GM19455 (cell line): ENCODE measurements at regions not wholly inside any gene's neighbourhood (a gene's known extent, or its start where the extent isn't known, plus 50 kb on each side); places are given as distances from the start of the nearest gene placed in this dataset.

ENCODE experiments used
- ATAC-seq: cut with Tn5 transposase; IDR thresholded peaks from one replicate; pipeline ENCODE4 v1.9.1; 2021; ENCODE audit not compliant: unreplicated experiment

DNA sequence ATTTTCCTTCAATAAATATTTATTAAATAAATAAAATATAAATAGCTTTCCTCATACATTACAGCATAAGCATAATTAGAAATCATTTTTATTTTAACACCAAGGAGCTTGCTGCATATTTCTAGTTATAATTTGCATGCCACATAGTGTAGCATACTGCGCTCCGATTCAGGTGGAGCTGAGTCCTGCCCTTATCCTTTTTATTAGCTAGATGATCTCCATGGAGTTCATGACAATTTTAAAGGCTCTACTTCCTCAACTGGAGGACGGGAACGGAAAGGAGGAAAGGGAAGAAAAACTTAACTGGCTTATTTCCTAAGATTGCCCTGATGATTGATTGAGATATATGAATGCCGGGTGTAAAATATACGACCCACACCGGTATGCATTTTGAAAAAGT, 385.2 kb downstream of the PLK2 start:
- ATAC-seq, result no peak

DNA sequence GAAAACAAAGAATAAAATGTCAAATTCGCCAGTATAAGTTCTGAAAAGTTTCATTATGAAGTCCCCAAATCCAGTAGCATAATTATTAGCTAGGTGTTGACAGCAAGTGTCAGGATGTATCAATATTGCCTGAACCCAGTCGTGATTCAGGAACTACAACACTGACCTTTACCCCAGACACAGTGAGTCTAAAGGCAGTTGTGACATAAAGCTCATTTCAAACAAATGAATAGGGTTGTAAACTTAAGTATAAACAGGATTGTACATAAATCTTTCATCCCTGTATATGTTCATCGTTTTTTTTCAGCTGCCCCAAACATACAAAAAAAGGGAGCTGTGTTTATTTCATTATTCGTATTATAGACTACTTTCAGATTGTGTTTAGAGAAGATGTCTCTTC, 385.7 kb downstream of the PLK2 start:
- no peak for ATAC-seq

- ATAC-seq, result no peak
These were observed 386.6 kb downstream of the PLK2 start for GRCh38 chr5:58073243-58073642.

GRCh38 chr5:58072300-58072965, 387.5 kb downstream of the PLK2 start:
- ATAC-seq, result no peak

DNA sequence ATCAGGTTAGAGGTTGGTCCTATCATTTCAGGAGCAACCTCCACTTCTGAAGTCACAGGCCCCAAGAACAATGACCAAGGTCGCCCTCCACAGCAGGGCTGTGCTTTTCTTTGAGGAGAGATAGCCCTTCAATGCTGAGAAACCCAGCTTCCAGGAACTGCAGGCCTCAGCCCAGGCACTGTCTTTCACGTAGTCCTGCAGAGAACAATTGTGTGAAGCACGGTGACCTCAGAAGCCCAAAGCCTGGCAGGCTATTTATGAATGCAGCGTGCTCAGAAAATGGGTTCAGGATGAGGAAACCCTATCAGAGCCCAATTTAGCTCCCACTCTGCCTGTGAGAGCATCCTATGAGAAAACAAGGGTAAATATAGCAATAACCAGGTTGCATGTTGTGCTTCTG, 388.3 kb downstream of the PLK2 start:
- no peak for ATAC-seq

GRCh38 chr5:58069846-58070245, 390.0 kb downstream of the PLK2 start:
- ATAC-seq, result no peak

DNA sequence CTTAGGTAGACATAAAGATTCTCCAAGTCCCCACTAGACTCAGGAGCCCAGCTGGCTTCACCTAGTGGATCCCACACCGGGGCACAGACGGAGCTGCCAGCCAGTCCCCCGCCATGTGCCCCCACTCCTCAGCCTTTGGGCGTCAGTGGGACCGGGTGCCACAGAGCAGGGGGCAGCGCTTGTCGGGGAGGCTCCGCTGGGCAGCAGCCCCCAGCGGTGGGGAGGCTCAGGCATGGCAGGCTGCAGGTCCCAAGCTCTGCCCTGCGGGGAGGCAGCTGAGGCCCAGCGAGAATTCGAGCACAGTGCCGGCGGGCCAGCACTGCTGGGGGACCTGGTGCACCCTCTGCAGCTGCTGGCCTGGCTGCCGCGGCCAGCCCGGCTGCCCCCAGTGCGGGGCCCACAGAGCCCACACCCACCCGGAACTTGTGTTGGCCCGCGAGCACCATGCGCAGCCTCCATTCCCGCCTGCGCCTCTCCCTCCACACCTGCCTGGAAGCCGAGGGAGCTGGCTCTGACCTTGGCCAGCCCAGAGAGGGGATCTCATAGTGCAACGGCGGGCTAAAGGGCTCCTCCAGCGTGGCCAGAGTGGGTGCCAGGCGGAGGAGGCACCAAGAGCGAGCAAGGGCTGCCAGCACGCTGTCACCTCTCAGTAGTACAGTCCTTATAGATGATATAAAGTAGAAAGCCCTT, 390.7 kb downstream of the PLK2 start:
- no peak for ATAC-seq

DNA sequence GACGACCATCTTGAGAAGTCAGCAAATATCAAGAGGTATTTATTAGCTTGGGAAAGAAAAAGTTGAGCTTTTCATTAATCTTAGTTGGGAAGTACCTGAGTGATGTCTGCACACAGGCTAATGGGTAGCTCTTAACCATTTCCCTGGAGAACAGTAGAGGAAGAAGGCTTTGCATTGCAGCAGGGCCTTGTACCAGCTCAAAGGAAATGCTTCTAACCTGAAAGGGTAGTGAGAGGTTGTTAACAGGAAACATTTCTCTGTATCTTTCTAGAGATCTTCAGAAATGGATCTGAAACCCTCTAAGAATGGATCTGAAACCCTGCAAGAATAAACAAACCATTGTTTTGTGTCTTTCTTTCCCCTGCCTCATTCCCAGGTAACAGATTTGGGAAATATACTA, 393.3 kb downstream of the PLK2 start:
- ATAC-seq, result no peak

- no peak for ATAC-seq
These were observed 393.8 kb downstream of the PLK2 start for GRCh38 chr5:58066076-58066475.

- ATAC-seq, result no peak
These were observed 395.1 kb downstream of the PLK2 start for GRCh38 chr5:58064801-58065200.

- ATAC-seq, result no peak
These were observed 398.9 kb downstream of the PLK2 start for GRCh38 chr5:58060996-58061395.

DNA sequence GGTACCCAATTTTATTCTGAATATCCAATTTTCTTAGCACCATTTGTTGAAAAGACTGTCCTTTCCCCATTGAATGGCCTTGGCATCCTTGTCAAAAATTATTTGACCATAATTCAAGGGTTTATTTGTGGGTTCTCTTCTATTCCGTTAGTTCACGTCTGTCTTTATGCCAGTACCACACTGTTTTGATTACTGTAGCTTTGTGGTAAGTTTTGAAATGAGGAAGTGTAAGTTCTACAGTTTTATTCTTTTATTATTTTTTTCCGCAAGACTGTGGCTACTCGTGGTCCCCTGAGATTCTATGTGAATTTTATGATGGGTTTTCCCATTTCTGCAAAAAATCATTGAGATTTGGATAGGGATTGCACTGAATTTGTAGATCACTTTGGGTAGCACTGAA, 402.6 kb downstream of the PLK2 start:
- no peak for ATAC-seq

- ATAC-seq, result no peak
These were observed 403.3 kb downstream of the PLK2 start for GRCh38 chr5:58056546-58056945.

DNA sequence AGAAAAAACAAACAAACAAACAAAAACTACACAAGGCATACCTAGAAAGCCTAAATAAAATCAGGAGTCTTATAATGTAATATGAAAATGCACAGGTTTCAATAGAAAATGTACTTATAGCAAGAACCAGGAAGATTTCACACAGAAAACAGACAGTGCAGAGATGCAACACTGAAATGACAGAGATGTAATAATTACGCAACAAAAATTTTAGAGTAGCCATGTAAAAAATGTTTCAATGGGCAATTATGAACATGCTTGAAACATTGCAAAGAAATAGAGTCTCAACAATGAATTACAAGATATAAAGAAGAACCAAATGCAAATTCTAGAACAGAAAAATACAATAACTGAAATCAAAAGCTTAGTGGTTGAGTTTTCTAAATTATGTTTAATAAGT, 405.9 kb downstream of the PLK2 start:
- no peak for ATAC-seq

DNA sequence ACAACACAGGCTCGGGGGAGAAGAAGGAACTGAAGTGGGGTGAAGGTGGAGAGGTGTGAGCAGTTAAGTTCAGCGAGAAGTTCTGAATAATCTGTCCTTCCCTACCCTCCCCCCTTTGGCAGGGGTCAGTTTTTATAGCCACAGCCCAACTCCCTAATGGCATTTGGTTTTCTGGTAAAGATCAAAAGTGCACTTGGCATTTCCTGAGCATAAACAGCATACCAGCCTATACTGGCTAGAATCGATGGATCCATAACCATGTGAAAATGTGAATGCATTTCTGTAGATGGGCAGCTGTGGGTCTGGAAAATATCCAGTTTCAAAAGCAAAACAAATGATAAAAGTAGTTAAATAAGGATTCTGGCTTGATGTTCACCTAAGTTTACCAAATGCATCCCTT, 410.9 kb downstream of the PLK2 start:
- no peak for ATAC-seq

DNA sequence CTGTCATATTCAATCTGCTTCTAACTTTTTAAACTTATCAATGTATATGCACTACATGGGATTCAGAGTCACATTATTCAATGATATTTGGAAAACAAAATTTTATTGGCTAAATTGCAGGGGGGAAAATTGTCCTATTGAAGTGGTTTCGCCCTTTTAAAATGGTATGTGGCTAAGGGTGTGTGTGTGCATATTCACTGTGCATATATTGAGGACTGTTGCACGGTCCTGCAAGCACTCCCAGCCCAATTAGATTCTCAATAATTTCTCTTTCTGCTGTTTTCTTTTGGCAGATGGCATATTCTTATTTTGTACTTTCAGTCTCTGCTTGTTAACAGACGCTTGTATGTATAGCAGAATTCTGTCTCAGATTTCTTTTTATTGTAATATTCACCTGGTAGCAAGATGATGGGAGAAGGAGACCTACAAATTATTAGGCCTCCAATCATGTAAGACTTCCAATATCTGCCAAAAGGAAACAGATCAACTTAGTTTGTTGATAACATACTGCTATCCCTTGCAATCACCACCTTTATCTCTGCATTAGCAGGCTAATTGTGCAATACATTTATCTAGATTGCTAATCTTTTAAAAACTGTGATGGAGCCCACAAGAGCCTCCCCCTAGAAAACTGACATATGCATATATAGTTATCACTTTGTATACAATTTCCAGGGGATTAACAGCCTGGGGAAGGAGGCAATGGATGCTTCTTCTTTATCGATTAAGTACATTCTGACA, 411.5 kb downstream of the PLK2 start:
- ATAC-seq, result no peak

DNA sequence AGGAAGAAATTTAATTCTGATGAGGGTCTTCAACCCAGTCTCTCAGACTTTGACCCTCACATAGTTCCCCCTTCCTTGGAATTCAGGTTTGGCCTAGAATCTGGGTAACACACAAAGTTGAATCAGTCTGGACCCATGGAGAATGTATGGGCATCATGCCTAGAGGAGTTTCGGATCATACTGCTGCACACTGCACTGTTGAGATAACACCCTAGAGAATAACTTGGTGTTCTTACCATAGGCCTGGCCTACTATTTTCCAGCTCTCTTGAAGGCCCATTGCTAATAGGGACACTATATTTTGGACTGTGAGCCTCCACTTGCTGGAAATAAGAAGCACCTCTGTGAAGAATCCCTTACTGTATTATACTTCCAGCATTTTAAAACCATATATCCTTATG, 413.5 kb downstream of the PLK2 start:
- ATAC-seq, result no peak

DNA sequence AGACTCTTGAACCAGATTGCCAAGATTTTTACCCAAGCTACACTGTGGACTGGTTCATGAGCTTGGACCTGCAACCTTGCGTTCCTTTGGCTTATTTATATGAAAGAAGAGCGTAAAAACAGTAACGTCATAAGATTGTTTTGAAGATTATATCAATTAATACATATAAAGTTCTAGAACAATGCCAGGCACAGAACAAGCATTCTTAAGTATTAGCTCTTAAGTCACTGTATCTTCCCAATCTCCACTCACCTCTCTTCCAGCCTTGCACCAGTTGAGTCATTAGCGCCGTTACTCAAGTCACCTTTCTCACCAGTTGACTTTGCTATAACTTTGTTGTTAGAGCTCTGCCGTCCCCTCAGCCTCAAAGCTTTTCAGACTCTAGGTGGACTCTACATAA, 415.7 kb downstream of the PLK2 start:
- no peak for ATAC-seq

DNA sequence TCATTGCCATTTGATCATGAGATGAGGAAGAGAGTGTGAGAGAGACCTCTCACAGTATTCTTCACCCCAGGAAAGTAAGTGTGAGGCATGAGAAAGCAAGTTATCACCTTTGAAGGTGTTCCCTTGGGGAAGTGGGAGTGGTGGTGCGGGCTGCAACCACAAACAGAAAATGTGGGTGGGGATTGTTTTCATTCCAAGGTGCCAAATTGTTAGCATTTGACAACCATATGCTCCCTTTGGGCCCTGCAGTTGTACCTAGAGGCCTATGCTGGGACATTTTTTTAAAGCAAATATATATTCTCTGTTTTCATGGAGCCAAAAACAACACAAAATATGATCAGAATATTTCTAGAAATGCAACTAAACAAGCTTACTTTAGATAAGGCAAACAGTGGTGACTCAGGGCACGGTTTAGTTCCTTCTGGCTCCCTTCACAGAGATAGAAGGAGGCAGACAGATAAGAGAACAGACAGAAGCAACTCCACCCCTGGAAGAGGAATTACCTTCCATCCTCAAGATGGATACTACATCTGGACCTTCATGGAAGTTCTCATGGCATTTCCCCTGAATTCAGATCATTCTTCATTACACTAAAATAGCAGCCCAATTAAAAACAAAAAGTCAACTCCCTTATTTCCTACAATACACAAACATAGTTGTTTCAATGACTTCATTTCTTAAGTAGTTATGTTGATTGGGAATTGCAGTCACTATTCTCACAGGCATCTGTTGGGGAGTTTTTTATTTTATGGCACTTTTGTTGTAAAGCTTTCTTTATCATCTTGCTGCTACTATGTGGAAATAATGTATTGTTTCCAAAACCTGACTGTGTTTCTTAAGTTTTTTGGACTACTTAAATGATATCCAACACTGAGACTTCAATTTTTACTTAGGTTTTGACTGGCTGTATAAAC, 416.6 kb downstream of the PLK2 start:
- ATAC-seq, result no peak

DNA sequence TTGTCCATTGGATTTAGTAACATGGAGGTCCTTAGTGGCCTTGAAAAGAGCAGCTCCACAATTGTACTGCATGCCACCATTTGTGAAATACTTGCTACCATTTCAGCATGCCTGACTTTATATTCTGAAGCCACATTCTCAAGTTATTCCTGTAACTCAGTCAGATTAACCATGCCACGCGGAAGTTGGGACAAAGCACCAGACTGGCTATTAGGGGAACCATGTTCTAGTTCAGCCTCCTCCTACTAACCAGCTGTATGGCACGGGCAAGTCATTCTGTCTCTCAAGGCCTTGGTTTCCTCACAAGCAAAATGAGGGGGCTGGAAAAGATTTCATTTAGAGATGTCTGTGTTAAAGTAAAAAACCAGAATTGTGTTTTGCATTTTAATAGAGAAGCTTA, 418.0 kb downstream of the PLK2 start:
- no peak for ATAC-seq

DNA sequence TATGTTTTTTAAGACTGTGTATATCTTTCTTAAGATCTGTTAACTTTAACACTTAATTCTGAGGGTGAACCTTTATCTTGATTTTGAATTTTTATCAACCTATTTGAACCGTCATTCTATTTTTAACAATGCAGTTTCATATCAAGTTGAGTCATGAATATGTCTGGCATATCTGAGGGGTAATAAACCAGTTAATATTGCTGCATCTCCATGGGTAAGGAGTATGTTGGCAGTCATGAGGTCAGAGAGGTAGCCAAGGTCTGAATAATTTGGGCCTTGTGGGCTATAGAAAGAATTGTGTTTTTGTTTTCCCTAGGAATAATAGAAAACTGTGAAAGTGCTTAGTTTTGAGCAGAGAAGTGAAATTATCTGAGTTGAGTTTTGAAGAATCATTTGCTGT, 419.0 kb downstream of the PLK2 start:
- no peak for ATAC-seq
